Epithelial cell of prostate (primary cell): ENCODE measurements at regions not wholly inside any gene's neighbourhood (a gene's known extent, or its start where the extent isn't known, plus 50 kb on each side); places are given as distances from the start of the nearest gene placed in this dataset.
A peak's percentile ranks its signal among the peaks of the same experiment; 100 is the strongest.
"Not testable (repeated sequence)": the region's sequence is repeated elsewhere in the genome, so short reads cannot be mapped to it uniquely, and the experiment has no call there.

Experiments used
- DNase-seq: peaks from one replicate; pipeline ENCODE4 v3.0.0-alpha.2; 2011; ENCODE audit warnings: low read depth, low spot score
- H3K27ac ChIP-seq: fragments of 450-650 bp; 2 replicates; pipeline ENCODE4 v1.5.1; 2017; ENCODE audit warnings: mild to moderate bottlenecking

GRCh38 chr6:144469144-144469575 lies 184.0 kb downstream of the UTRN start:
- no peak overlapping the region for H3K27ac ChIP-seq
- DNase-seq = no peak

- DNase-seq = not testable (repeated sequence)
Observed at GRCh38 chr6:144470201-144470600, 185.1 kb downstream of the UTRN start.

GRCh38 chr6:144471986-144472385 lies 186.9 kb downstream of the UTRN start:
- no peak overlapping the region for H3K27ac ChIP-seq
- DNase-seq = no peak

More at GRCh38 chr6:144470201-144470600, 185.1 kb downstream of the UTRN start:
- H3K27ac ChIP-seq = not testable (repeated sequence)

- no peak for DNase-seq
- H3K27ac ChIP-seq = no peak overlapping the region
Observed at GRCh38 chr6:144474290-144474689, 189.2 kb downstream of the UTRN start.

GRCh38 chr6:144474904-144475303 lies 189.8 kb downstream of the UTRN start:
- DNase-seq = no peak
- no peak overlapping the region for H3K27ac ChIP-seq

- no peak for DNase-seq
- H3K27ac ChIP-seq = no peak overlapping the region
Observed at GRCh38 chr6:144475411-144475810, 190.3 kb downstream of the UTRN start.

- DNase-seq = no peak
- no peak overlapping the region for H3K27ac ChIP-seq
Observed at GRCh38 chr6:144476286-144476685, 191.2 kb downstream of the UTRN start.

- DNase-seq = no peak
- H3K27ac ChIP-seq = no peak overlapping the region
Observed at GRCh38 chr6:144477396-144477795, 192.3 kb downstream of the UTRN start.

GRCh38 chr6:144477856-144478255 lies 192.7 kb downstream of the UTRN start:
- H3K27ac ChIP-seq = no peak overlapping the region
- DNase-seq = no peak

- no peak overlapping the region for H3K27ac ChIP-seq
- no peak for DNase-seq
Observed at GRCh38 chr6:144478483-144478882, 193.3 kb downstream of the UTRN start.

- no peak for DNase-seq
- no peak overlapping the region for H3K27ac ChIP-seq
Observed at GRCh38 chr6:144479991-144480390, 194.9 kb downstream of the UTRN start.

GRCh38 chr6:144480473-144480872 lies 195.3 kb downstream of the UTRN start:
- H3K27ac ChIP-seq = no peak overlapping the region
- no peak for DNase-seq

- no peak overlapping the region for H3K27ac ChIP-seq
- DNase-seq = no peak
Observed at GRCh38 chr6:144481527-144481926, 196.4 kb downstream of the UTRN start.

- H3K27ac ChIP-seq = no peak overlapping the region
- no peak for DNase-seq
Observed at GRCh38 chr6:144482142-144482541, 197.0 kb downstream of the UTRN start.

GRCh38 chr6:144485531-144485930 lies 200.4 kb downstream of the UTRN start:
- DNase-seq = no peak
- H3K27ac ChIP-seq = no peak overlapping the region

GRCh38 chr6:144488590-144488989 lies 203.5 kb downstream of the UTRN start:
- no peak for DNase-seq
- no peak overlapping the region for H3K27ac ChIP-seq

- DNase-seq = no peak
- peak overlapping the region; percentile 16 for H3K27ac ChIP-seq
Observed at GRCh38 chr6:144493035-144493910, 208.1 kb downstream of the UTRN start.

GRCh38 chr6:144495076-144495475 lies 209.9 kb downstream of the UTRN start:
- H3K27ac ChIP-seq, DNase-seq: not testable (repeated sequence)

- DNase-seq = no peak
- no peak overlapping the region for H3K27ac ChIP-seq
Observed at GRCh38 chr6:144497650-144498049, 212.5 kb downstream of the UTRN start.

GRCh38 chr6:144500892-144501291 lies 215.8 kb downstream of the UTRN start:
- no peak for DNase-seq

GRCh38 chr6:144505214-144505613 lies 220.1 kb downstream of the UTRN start:
- DNase-seq, H3K27ac ChIP-seq: not testable (repeated sequence)

More at GRCh38 chr6:144500892-144501291, 215.8 kb downstream of the UTRN start:
- no peak overlapping the region for H3K27ac ChIP-seq

GRCh38 chr6:144506051-144506450 lies 220.9 kb downstream of the UTRN start:
- H3K27ac ChIP-seq, DNase-seq: not testable (repeated sequence)
